Neutrophil (primary cell): ENCODE measurements at regions not wholly inside any gene's neighbourhood (a gene's known extent, or its start where the extent isn't known, plus 50 kb on each side); places are given as distances from the start of the nearest gene placed in this dataset.

ENCODE experiments used
- H3K27ac ChIP-seq: fragments of 200-600 bp; sonication (generic); 2 replicates; pipeline ENCODE4 v1.5.1; 2016; ENCODE audit warnings: mild to moderate bottlenecking, moderate library complexity
- H3K27me3 ChIP-seq: fragments of 200-600 bp; sonication (generic); 2 replicates; pipeline ENCODE4 v1.6.0; 2016; ENCODE audit warnings: mild to moderate bottlenecking
- H3K36me3 ChIP-seq: fragments of 200-600 bp; sonication (generic); 2 replicates; pipeline ENCODE4 v1.5.1; 2017
- H3K4me1 ChIP-seq, 2 experiments: fragments of 200-600 bp in 1 of 2; sonication (generic) in 1 of 2; 1 replicate in 1 of 2; 2 replicates in 1 of 2; pipeline versions ENCODE4 v1.5.1 to v1.6.1; 2013 to 2016; ENCODE audit warnings: low read depth in 1 of 2, low read length in 1 of 2, mild to moderate bottlenecking in 1 of 2, moderate library complexity in 1 of 2; ENCODE audit not compliant: control insufficient read depth in 1 of 2, insufficient read depth in 1 of 2
- H3K4me3 ChIP-seq, 2 experiments: fragments of 200-600 bp in 1 of 2; sonication (generic) in 1 of 2; 1 replicate in 1 of 2; 2 replicates in 1 of 2; pipeline ENCODE4 v1.5.1; 2013 to 2016; ENCODE audit warnings: low read depth in 1 of 2, low read length in 1 of 2, mild to moderate bottlenecking in 1 of 2, moderate library complexity in 1 of 2
- H3K9me3 ChIP-seq: fragments of 200-600 bp; sonication (generic); 2 replicates; pipeline ENCODE4 v1.5.1; 2016
- TF ChIP-seq, protein P1 (sequence below): fragments of 200-600 bp; sonication (generic); IDR thresholded peaks from 2 replicates; pipeline ENCODE4 v1.5.1; 2016; ENCODE audit warnings: antibody characterized with exemption

DNA sequence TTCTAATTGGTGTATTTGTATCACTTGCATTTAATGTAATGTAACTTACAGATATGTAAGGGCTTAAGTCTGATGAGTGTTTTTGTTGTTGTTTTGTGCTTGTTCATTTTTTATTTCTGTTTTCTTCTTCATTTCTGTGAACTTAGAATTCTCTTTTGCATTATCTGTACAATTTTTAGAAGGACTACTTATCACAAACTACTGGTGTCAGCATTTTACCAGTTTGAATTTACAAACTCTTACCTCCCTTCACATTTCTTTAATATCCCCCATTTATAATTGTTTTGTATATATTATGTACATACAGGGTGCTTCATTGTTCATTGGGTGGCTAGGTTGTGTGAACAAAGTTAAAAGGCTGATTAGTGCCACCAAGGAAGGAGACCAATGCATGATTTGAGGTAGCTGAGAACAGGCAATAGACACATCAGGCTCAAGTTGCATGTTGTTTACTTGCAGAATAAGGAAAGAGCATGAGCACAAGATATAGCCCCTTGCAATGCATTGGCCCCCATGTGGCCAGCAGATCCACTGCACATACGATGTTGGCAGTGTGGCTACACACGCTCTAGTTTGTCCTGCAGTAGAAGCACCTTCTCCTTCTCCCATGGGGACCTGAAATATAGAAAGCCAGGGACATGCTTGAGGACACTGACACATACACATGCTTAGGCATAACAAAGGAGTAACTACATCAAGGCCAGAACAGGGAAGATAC, 198.2 kb downstream of the CD8B2 start:
- no peaks in the 10 kb centered on the region for H3K36me3 ChIP-seq
- H3K4me1 ChIP-seq = no peaks in the 10 kb centered on the region
- H3K9me3 ChIP-seq = no peaks in the 10 kb centered on the region
- TF ChIP-seq, protein P1, sequence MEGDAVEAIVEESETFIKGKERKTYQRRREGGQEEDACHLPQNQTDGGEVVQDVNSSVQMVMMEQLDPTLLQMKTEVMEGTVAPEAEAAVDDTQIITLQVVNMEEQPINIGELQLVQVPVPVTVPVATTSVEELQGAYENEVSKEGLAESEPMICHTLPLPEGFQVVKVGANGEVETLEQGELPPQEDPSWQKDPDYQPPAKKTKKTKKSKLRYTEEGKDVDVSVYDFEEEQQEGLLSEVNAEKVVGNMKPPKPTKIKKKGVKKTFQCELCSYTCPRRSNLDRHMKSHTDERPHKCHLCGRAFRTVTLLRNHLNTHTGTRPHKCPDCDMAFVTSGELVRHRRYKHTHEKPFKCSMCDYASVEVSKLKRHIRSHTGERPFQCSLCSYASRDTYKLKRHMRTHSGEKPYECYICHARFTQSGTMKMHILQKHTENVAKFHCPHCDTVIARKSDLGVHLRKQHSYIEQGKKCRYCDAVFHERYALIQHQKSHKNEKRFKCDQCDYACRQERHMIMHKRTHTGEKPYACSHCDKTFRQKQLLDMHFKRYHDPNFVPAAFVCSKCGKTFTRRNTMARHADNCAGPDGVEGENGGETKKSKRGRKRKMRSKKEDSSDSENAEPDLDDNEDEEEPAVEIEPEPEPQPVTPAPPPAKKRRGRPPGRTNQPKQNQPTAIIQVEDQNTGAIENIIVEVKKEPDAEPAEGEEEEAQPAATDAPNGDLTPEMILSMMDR = no peak
- no peak overlapping the region for H3K4me3 ChIP-seq
- H3K27ac ChIP-seq = no peak overlapping the region
- H3K27me3 ChIP-seq = no peaks in the 10 kb centered on the region

DNA sequence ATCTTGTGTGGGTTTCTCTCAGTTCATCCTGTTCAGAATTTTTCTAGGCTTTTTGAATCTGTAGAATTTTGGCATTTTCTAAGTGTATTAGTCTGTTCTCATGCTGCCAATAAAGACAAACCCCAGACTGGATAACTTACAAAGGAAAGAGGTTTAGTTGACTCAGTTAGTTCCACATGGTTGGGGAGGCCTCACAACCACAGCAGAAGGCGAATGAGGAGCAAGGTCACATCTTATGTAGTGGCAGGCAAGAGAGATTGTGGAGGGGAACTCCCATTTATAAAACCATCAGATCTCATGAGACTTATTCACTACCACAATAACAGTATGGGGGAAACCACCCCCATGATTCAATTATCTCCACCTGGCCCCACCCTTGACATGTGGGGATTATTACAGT, 199.2 kb downstream of the ST6GAL2 start:
- Histone ChIP-seq H3K27ac (no peak overlapping the region), H3K4me1 (no peaks in the 10 kb centered on the region)
- TF ChIP-seq, protein P1 = no peak

DNA sequence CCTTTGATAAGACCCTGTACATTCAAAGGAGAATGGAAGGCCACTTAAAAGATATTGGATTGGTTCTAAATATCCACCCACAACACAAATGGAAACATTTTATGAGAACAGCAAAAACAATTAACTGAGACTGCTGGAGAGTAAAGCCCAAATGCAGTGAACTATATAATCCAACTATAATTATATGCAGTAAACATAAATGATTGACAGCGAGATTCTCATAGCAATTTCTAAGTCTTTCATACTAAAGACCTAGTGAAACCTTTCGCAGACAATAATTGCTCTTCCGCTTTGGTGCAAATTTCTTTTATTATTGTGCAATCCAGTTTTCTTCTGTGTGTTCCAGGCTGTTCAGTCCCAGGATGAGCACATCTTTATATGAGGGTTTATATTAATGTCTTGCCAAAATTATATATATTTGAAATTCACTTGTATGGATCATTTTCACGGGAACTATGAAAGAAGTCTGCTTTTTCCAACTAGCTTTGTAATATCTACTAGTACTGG, 190.9 kb downstream of the ST6GAL2 start:
- no peaks in the 10 kb centered on the region for H3K9me3 ChIP-seq
- no peak overlapping the region for H3K4me3 ChIP-seq
- H3K36me3 ChIP-seq = no peaks in the 10 kb centered on the region
- TF ChIP-seq, protein P1 = no peak
- H3K4me1 ChIP-seq = no peaks in the 10 kb centered on the region
- no peak overlapping the region for H3K27ac ChIP-seq
- no peaks in the 10 kb centered on the region for H3K27me3 ChIP-seq

More for the DNA sequence above, 199.2 kb downstream of the ST6GAL2 start:
- Histone ChIP-seq H3K36me3 (no peaks in the 10 kb centered on the region), H3K4me3 (no peak overlapping the region), H3K27me3 (no peaks in the 10 kb centered on the region), H3K9me3 (no peaks in the 10 kb centered on the region)

DNA sequence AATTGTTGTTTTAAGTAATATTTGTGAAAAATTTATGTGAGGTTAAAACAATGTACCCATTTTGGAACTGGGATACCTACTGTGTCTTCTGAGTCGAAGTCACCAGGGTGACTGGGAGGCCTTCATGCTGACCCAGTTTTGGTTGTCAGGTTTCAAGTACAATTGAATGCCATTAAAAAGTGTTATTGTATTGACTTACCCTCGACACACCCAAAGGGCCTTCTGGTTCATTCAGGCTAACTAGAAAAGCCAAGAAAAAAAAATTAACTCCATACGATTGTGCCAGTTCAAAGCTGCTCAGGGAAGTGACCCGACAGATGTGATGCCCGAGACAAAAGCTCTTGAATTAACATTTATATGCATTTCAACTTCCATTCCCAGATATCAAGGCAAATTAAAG, 190.0 kb downstream of the ST6GAL2 start:
- H3K27me3 ChIP-seq = no peaks in the 10 kb centered on the region
- H3K4me1 ChIP-seq = no peaks in the 10 kb centered on the region
- TF ChIP-seq, protein P1 = no peak
- H3K27ac ChIP-seq = no peak overlapping the region
- no peaks in the 10 kb centered on the region for H3K9me3 ChIP-seq
- H3K36me3 ChIP-seq = no peaks in the 10 kb centered on the region
- no peak overlapping the region for H3K4me3 ChIP-seq

DNA sequence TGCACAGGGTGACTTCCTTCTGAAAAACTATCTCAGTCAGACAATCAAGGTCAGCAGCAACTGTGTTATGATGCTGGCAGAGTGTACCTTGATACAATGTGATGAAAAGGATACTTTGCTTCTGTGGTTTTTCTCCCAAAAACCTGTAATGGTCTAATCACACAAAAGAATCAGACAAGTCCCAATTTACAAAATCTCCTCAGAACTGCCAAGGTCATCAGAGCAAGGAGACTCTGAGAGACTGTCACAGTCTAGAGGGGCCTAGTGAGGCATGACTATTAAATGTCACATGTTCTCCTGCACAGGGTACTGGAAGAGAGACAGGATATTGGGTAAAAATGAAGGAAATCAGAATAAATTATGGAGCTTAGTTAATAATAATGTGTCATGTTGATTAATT, 185.4 kb downstream of the ST6GAL2 start:
- Histone ChIP-seq H3K9me3 (no peaks in the 10 kb centered on the region), H3K4me1 (no peaks in the 10 kb centered on the region), H3K27ac (no peak overlapping the region), H3K4me3 (no peak overlapping the region), H3K36me3 (no peaks in the 10 kb centered on the region), H3K27me3 (no peaks in the 10 kb centered on the region)
- TF ChIP-seq, protein P1 = no peak
